BJ (cell line): ENCODE measurements at regions not wholly inside any gene's neighbourhood (a gene's known extent, or its start where the extent isn't known, plus 50 kb on each side); places are given as distances from the start of the nearest gene placed in this dataset.

Source experiments
- CTCF ChIA-PET: fragments of 350-600 bp; formaldehyde crosslinking; extraction: SDS; loops from one replicate; lab custom pipeline; 2021; ENCODE audit warnings: antibody characterized with exemption, inconsistent platforms; lab: Yijun Ruan, JAX
- POLR2A ChIA-PET: fragments of 300-600 bp; sonication (Branson Sonifier 250); formaldehyde crosslinking; extraction: SDS; loops from one replicate; lab custom pipeline; 2021; ENCODE audit warnings: antibody characterized with exemption; lab: Charles Lee
- DNase-seq: peaks from one replicate; pipeline ENCODE4 v3.0.0-alpha.2; 2011; ENCODE audit warnings: low read depth
- H3K27me3 ChIP-seq: 2 replicates; pipeline ENCODE4 v1.6.0; 2011; ENCODE audit warnings: low read length; ENCODE audit not compliant: control insufficient read depth, insufficient read depth
- H3K36me3 ChIP-seq: 2 replicates; pipeline ENCODE4 v1.5.1; 2011; ENCODE audit warnings: low read length; ENCODE audit not compliant: control insufficient read depth, insufficient read depth
- H3K4me3 ChIP-seq: 2 replicates; pipeline ENCODE4 v1.5.1; 2011; ENCODE audit warnings: low read depth, mild to moderate bottlenecking, control low read depth, low read length
- CTCF ChIP-seq: IDR thresholded peaks from 2 replicates; pipeline ENCODE4 v1.5.1; 2011; ENCODE audit warnings: low read depth, mild to moderate bottlenecking, control low read depth, inconsistent platforms, low read length, moderate library complexity; ENCODE audit not compliant: insufficient read depth

GRCh38 chr5:167732499-167732898, 558.9 kb upstream of the WWC1 start:
- TF ChIP-seq CTCF = no peak
- POLR2A ChIA-PET = no interaction called here
- H3K27me3 ChIP-seq = no peaks in the 10 kb centered on the region
- H3K4me3 ChIP-seq = no peak overlapping the region
- CTCF ChIA-PET = interaction anchor here (0.6 to 0.7 kb wide), 2 partner anchors 9 to 23 kb away, joined by 3 to 4 read pairs; no protein-coding TSS in a partner anchor
- H3K36me3 ChIP-seq = no peaks in the 10 kb centered on the region
- no peak for DNase-seq

GRCh38 chr5:167736992-167737391, 554.5 kb upstream of the WWC1 start:
- Histone ChIP-seq H3K36me3 (no peaks in the 10 kb centered on the region), H3K4me3 (no peak overlapping the region), H3K27me3 (no peaks in the 10 kb centered on the region)
- TF ChIP-seq CTCF = no peak
- DNase-seq = no peak
- CTCF ChIA-PET = no interaction called here
- POLR2A ChIA-PET = no interaction called here

GRCh38 chr5:167743695-167744464, 547.6 kb upstream of the WWC1 start:
- POLR2A ChIA-PET = no interaction called here
- CTCF ChIA-PET = interaction anchor here (0.8 kb wide), 1 partner anchor 18 kb away, joined by 3 read pairs; no protein-coding TSS in a partner anchor

GRCh38 chr5:167745868-167746267, 545.6 kb upstream of the WWC1 start:
- Histone ChIP-seq H3K36me3 (no peaks in the 10 kb centered on the region), H3K27me3 (no peaks in the 10 kb centered on the region), H3K4me3 (no peak overlapping the region)
- no peak for TF ChIP-seq CTCF
- ChIA-PET CTCF (interaction anchor here (0.8 kb wide), 1 partner anchor 13 kb away, joined by 3 read pairs; no protein-coding TSS in a partner anchor), POLR2A (no interaction called here)
- no peak for DNase-seq

More at GRCh38 chr5:167743695-167744464, 547.6 kb upstream of the WWC1 start:
- no peak for TF ChIP-seq CTCF
- DNase-seq = no peak
- H3K27me3 ChIP-seq = no peaks in the 10 kb centered on the region
- no peaks in the 10 kb centered on the region for H3K36me3 ChIP-seq
- no peak overlapping the region for H3K4me3 ChIP-seq

GRCh38 chr5:167750586-167750985, 540.9 kb upstream of the WWC1 start:
- no peaks in the 10 kb centered on the region for H3K27me3 ChIP-seq
- ChIA-PET POLR2A (interaction anchor here (0.6 kb wide), 1 partner anchor 25 kb away, joined by 3 read pairs; no protein-coding TSS in a partner anchor), CTCF (interaction anchor here (1.4 kb wide), 1 partner anchor 28 kb away, joined by 3 read pairs; no protein-coding TSS in a partner anchor)
- no peak for DNase-seq
- no peak overlapping the region for H3K4me3 ChIP-seq
- TF ChIP-seq CTCF = no peak
- H3K36me3 ChIP-seq = no peaks in the 10 kb centered on the region
